ENCODE measurements at regions not wholly inside any gene's neighbourhood (a gene's known extent, or its start where the extent isn't known, plus 50 kb on each side); places are given as distances from the start of the nearest gene placed in this dataset.
"Not testable (repeated sequence)": the region's sequence is repeated elsewhere in the genome, so short reads cannot be mapped to it uniquely, and the experiment has no call there.

GRCh38 chr3:69647081-69647480 lies 92.2 kb upstream of the MITF start:
- no peak for FAIRE-seq

GRCh38 chr3:69646287-69647067 lies 92.8 kb upstream of the MITF start:
- no peak for FAIRE-seq

DNA sequence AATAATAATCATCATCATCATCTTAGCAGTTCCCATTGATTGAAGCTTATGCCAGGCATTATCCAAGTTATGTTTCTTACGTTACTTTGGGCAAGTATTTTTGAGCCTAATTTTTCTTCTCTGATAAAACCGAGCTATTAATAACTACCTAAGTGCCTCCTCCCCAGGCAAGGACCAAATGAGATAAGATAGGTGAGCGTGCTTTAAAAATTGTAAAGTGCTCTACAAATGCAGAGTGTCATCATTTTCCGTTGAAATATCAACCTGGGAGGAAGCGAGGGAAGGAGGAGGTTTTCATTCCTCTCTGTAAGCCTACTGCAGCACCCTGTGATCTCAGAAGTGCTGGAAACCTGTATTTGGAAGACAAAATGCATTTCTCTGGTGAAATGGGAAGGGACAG lies 96.7 kb upstream of the MITF start:
- no peak for FAIRE-seq

GRCh38 chr3:69639851-69640250 lies 99.4 kb upstream of the MITF start:
- no peak for FAIRE-seq

DNA sequence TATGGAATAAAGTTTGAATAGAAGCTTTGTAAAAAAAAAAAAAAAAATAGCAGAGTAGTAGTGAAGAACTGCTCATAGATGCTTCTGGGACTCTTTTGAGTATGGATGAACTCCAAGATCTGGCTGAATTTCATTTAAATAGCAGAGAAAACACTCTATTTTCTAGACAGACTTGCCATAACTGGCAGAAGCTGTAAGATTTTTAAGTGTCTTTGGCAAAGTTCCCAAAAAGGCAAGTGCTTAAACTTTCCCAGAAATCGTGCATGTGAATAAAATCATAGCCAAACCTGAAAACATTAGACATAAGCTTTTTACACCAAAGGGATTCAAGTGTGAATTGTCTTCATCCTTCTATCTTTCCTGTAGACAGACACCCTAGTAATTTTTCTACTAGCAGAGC lies 110.3 kb upstream of the MITF start:
- FAIRE-seq, result no peak

DNA sequence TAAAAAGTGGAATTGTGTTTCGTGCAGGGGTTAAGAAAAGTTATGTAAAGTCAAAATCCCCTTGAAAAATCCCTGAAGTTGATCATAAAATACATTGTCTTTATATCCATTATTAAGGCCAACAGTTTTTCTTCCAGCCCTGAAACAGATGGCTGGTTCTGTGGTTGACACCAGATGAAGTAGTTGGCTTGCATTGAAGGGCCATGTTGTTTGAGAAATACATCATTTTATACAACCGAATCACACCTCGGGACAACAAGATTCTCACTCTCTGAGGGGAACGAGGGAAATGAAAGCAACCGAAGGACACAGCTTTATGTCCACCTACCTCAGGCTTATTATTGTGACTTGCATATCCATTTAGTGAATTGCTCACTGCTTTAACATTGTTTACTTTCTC lies 126.0 kb upstream of the MITF start:
- FAIRE-seq, result no peak

DNA sequence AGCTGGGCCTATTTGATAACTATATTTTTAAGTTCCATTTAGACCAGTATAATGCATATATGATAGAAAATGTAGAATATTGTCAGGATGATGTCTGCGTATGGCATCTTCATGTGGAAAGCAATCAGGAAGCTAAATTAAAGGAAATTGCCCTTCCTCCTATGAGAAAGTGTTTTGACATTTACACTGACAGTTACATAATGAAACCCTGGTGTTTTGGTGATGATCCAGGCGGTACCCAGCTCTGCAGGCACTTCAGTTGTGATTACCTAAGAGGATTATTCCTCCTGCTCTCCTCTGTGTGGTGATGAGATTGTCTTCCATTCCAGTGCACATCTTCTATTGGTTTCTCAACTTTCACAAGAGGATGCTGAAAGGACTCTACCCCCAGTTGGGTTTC lies 126.5 kb upstream of the MITF start:
- no peak for FAIRE-seq

DNA sequence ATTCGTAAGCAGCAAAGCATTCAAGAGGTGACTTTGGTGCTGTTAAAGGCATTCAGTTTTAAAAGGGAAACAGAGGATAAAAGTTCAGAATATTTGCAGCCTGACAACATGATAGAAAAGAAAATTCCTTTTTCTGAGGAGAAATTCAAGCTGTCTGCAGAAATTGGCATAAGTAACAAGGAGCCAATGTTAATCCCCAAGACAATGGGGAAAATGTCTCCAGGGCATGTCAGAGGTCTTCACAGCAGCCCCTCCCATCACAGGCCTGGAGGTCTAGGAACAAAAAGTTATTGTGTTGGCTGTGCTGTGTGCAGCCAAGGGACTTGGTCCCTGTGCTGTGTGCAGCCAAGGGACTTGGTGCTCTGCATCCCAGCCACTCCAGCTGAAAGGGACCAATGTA lies 129.7 kb upstream of the MITF start:
- FAIRE-seq, result not testable (repeated sequence)

- FAIRE-seq, result no peak
Observed at GRCh38 chr3:69607466-69608305, 131.6 kb upstream of the MITF start.

- FAIRE-seq, result no peak
Observed at GRCh38 chr3:69605867-69606266, 133.4 kb upstream of the MITF start.

DNA sequence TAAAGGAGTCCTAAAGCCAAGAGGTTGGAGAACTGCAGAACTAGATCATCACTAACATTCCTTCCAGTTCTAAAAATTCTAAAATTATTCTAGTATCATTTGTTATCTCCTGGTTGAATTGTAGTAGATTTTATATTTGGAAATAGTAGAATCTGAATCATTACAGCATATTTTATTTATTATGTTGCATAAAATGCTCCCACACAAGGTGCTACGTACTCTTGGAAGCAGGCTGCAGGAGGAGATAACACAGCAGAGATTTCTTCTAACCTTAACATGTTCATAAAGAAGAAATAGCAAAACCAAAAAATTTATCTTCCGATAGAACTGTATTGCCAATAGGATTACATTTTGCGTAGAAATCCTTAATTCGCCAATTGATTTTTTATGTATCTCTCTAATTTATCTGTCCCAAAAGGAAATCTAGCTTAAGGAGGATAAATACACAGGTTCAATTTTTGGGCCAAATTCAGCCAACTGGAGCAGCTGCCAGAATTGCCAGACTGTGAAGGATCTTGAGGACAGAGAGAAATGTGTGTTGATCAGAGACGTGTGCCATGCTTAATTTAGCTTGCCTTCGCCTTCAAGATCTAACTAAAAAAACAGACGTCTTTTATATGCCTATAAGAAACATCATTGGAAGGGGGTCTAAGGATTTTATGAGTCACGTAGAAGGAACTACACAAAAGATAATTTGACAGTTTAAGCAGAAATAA lies 134.4 kb upstream of the MITF start:
- FAIRE-seq, result no peak

DNA sequence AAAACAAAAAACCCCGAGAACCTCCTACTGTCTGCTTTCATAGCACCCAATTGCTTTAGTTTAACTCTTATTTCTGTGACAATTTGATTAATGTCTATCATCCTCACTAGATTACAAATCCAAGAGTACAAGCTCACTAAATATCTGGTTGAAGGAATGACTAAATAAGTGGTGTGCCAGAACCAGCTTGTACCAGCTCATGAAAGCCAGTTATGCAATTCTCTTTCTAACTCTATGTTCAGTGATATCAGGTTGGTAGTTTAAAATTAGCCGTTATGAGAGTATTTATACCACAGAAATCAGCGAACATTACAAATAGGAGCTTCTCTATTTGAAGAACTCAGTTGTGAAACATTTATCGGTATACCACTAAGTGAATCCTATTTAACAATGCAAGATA lies 137.2 kb upstream of the MITF start:
- FAIRE-seq, result no peak

DNA sequence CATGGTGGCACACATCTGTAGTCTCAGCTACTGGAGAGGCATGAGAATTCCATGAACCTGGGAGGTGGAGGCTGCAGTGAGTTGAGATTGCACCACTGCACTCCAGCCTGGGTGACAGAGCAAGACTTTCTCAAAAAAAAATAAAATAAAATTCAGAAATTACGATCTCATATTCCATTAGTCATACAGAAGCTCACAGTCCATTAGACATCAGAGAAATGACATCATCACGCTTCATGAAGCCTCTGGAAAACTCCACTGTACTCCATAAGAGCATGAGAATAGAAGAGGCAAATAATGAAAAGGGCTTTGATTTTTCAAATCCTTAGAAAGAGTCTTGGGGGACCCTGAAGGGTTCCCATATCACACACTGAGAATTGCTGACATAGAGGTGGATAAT lies 145.0 kb upstream of the MITF start:
- no peak for FAIRE-seq

DNA sequence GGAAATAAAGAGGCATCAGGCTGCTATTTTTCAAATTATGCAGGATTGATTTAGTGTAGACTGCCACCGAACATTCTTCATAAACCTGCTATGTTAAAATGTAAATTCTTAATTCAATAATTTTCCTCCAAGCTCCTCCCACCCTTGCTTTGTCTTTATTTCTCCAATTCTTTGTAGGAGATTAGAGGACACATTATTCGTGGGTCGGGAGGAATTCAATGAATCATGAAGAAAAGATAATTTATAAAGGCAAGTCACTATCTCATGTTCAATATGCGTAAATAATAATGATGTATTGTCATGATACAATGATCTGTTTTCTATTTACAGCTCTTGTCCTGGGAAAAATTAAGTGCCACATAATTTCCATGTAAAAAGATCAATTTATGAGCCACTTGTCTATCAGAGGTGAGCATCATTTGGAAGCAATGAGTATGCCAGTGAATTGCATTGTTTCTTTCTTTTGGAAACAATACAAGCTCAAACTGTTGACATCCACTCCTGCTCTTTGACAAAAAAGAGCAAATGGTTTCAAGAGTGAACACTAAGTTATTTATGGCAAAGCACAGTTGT lies 148.0 kb upstream of the MITF start:
- FAIRE-seq, result no peak

DNA sequence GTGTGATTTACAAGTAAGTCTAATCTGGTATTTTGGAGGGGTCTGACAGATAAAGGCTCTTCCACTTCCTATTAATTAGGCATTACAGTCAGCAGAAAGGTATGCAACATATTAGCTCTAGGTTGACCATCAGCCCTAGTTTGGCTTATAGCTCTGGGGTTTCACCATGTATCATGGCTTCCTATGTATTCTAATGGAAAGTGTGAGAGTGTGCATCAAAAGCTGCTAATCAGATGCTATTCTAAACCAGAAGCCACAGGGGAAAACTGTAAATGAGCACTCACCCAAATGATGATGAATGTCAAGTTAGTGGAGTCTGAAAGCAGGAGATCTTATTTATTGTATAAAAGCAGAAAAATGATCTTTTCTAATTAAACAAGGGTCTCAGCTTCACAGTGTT lies 149.2 kb upstream of the MITF start:
- FAIRE-seq, result no peak

GRCh38 chr3:69588170-69588569 lies 151.1 kb upstream of the MITF start:
- FAIRE-seq, result no peak

DNA sequence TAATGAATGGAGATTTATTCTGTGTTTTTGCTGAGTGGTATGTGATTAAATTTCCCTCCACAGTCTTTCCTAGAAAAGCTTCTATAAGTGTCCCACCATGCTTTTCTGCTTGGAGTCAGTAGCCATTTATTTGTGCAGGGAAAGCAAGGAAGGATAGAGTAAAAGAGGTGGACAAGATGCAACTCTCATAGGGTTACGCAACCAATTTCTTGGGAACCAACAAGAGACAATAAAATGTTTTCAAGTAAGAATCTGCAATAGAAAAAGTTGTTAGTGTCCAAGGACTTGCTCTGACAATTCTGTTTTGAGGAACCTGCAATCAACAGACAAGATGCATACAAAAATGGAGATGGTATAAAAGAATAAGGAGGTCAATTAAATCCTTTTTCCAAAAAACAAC lies 153.8 kb upstream of the MITF start:
- FAIRE-seq, result no peak

- no peak for FAIRE-seq
Observed at GRCh38 chr3:69582044-69582443, 157.2 kb upstream of the MITF start.

- no peak for FAIRE-seq
Observed at GRCh38 chr3:69579306-69580041, 159.8 kb upstream of the MITF start.

- no peak for FAIRE-seq
Observed at GRCh38 chr3:69569520-69569919, 169.7 kb upstream of the MITF start.

- FAIRE-seq, result no peak
Observed at GRCh38 chr3:69568951-69569350, 170.3 kb upstream of the MITF start.

DNA sequence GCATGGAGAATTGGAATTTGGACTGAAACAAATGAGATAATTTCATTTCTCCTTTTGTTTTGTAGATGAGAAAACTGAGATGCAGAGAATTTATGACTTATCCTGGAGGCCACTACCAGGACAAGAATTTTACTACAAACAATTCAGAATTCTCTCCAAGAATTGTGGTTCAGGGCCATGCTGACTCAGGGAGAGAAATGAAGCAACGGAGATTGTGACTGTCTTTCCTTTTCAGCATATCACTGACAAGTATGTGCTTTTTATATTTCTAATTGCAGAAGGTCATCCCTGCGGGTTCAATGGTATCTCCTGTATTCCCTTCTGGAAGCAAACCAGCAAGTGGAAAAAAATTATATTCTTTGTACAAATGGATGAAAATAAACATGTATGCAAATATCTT lies 170.8 kb upstream of the MITF start:
- no peak for FAIRE-seq

- FAIRE-seq, result no peak
Observed at GRCh38 chr3:69567710-69568052, 171.6 kb upstream of the MITF start.

Measured in A204.1 (cell line).